ENCODE measurements at regions not wholly inside any gene's neighbourhood (a gene's known extent, or its start where the extent isn't known, plus 50 kb on each side); places are given as distances from the start of the nearest gene placed in this dataset.

DNA sequence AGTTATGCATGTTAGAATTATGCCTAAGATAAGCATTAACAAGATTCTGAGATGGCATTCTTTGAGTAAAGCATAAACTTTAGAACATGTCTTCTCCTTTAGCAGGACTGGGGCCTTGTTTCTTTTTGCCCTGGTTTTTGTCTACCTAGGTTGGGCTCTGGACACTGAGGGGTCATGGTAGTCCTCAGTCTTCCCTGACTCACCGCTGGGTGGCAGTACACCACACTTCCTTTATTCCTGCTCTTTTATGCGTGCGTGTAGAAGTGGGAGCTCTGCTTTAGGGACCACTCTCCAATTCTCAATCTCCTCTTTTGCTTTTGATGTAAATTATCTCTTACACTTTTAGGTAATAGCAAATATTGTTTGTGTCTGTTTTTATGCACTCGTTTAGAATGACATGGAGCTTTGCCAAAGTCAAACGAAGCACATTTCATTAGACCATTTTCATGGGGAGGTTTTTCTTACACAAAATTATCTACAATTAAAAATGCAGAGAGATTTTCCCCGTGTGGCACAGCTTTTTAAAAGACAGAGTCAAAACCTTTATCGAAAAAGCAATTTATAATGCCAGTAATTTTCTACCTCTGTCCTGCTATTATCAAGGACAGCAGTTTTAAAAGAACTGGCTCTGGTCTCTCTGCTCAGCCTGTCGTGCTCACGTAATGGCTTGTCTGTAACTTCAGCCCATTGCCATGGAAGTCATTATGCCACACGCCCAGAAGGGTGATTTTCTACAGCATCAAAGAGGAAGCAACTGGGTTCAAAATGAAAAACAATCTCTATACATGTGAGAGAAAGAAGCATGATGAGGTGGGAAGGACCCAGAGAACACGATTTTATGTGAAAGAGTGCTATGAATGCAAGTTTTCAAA is 413.9 kb downstream of the COG6 start:
- no peaks in the 10 kb centered on the region for H3K27me3 ChIP-seq (ENCODE audit: control insufficient read depth, insufficient read depth, low read length)
- no peak overlapping the region for H3K4me3 ChIP-seq (ENCODE audit: low read depth, low read length)
- ChIA-PET POLR2A (no interaction called here), CTCF (interaction anchor here (0.6 to 5.8 kb wide), 33 partner anchors 8 to 708 kb away, joined by 3 to 105 read pairs (median 4); no protein-coding TSS in a partner anchor)
- peak; percentile 85 for TF ChIP-seq CTCF (IDR thresholded peaks at IDR 0.05; ENCODE audit: insufficient read depth, low read depth, low read length)
- no peaks in the 10 kb centered on the region for H3K36me3 ChIP-seq (ENCODE audit: control insufficient read depth, insufficient read depth, low read length)
- no peak for DNase-seq (ENCODE audit: low read depth)

DNA sequence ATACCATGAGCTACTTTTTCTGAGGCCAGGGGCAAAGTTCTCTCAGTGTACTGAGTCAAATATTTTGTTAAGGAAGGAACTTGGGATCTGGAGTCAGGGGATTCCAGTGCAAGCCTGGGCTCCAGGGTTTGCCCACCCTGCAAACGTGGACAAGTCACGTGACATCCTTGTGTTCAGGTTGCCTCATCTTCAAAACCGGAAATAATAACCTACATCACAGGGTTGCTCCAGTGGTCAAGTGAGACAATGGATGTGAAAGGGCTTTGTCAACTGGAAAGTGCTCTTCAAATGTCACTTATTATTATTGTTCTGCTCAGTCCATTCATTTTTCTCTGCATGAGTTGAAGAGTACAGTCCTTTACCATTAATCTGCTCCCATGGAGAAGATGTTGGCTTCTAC is 414.9 kb downstream of the COG6 start:
- CTCF ChIA-PET = interaction anchor here (1.1 to 5.8 kb wide), 6 partner anchors 9 to 609 kb away, joined by 3 to 105 read pairs (median 7); no protein-coding TSS in a partner anchor
- no peak for TF ChIP-seq CTCF (IDR thresholded peaks at IDR 0.05; ENCODE audit: insufficient read depth, low read depth, low read length)
- POLR2A ChIA-PET = no interaction called here

GRCh38 chr13:40072663-40073120 is 417.2 kb downstream of the COG6 start:
- TF ChIP-seq CTCF (IDR thresholded peaks at IDR 0.05; ENCODE audit: insufficient read depth, low read depth, low read length) = no peak
- ChIA-PET CTCF (interaction anchor here (0.6 kb wide), 1 partner anchor 334 kb away, joined by 3 read pairs; no protein-coding TSS in a partner anchor), POLR2A (no interaction called here)
- no peak for DNase-seq (ENCODE audit: low read depth)
- Histone ChIP-seq H3K36me3 (ENCODE audit: control insufficient read depth, insufficient read depth, low read length) (no peaks in the 10 kb centered on the region), H3K27me3 (ENCODE audit: control insufficient read depth, insufficient read depth, low read length) (no peaks in the 10 kb centered on the region), H3K4me3 (ENCODE audit: low read depth, low read length) (no peak overlapping the region)

More for the DNA sequence above, 414.9 kb downstream of the COG6 start:
- DNase-seq (ENCODE audit: low read depth) = no peak
- no peaks in the 10 kb centered on the region for H3K27me3 ChIP-seq (ENCODE audit: control insufficient read depth, insufficient read depth, low read length)
- H3K36me3 ChIP-seq (ENCODE audit: control insufficient read depth, insufficient read depth, low read length) = no peaks in the 10 kb centered on the region
- H3K4me3 ChIP-seq (ENCODE audit: low read depth, low read length) = no peak overlapping the region

DNA sequence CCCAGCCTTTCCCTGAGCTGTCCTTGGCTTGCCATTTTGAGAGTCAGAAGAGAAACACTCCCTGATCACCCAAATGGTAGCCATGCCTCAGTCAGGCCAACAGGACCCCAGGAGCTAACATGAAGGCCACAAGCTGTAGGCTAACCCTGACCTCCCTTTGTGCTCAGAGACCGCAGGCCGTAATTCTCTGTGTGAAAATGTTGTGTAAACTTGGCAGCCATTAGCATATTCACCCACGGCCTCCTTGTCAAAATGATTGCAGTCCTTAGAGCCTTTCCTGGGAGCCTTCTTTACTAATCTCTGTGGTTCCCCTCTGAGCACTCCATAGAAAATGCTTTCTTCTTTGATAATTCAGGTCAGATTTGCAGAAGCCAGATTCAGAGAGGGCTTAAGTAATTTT is 418.9 kb downstream of the COG6 start:
- no peaks in the 10 kb centered on the region for H3K36me3 ChIP-seq (ENCODE audit: control insufficient read depth, insufficient read depth, low read length)
- no peak for DNase-seq (ENCODE audit: low read depth)
- H3K27me3 ChIP-seq (ENCODE audit: control insufficient read depth, insufficient read depth, low read length) = no peaks in the 10 kb centered on the region
- ChIA-PET POLR2A (no interaction called here), CTCF (interaction anchor here (0.8 to 1.0 kb wide), 4 partner anchors 10 to 619 kb away, joined by 3 read pairs; no protein-coding TSS in a partner anchor)
- no peak for TF ChIP-seq CTCF (IDR thresholded peaks at IDR 0.05; ENCODE audit: insufficient read depth, low read depth, low read length)
- H3K4me3 ChIP-seq (ENCODE audit: low read depth, low read length) = no peak overlapping the region

DNA sequence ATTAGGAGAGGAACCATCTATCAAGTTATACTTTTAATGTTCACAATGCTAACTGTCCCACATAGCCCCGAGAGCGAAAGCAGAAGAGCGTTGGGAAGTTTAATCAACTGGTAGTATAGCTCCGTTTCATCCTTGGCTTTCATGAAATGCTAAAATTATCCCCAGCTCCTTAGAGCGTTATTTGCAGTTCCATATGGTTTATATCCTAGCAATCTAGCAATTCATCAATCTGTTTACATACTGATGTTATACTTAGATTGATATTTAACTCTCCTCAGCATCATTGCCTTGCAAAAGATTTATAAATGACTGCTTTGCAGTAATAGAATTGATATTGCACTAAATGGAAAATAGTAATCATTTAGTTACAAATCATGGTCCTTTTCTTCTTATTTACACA is 419.8 kb downstream of the COG6 start:
- no peaks in the 10 kb centered on the region for H3K27me3 ChIP-seq (ENCODE audit: control insufficient read depth, insufficient read depth, low read length)
- H3K4me3 ChIP-seq (ENCODE audit: low read depth, low read length) = no peak overlapping the region
- POLR2A ChIA-PET = no interaction called here
- no peaks in the 10 kb centered on the region for H3K36me3 ChIP-seq (ENCODE audit: control insufficient read depth, insufficient read depth, low read length)
- CTCF ChIA-PET = interaction anchor here (0.6 to 1.3 kb wide), 3 partner anchors 9 to 942 kb away, joined by 3 to 4 read pairs (median 3); no protein-coding TSS in a partner anchor
- no peak for TF ChIP-seq CTCF (IDR thresholded peaks at IDR 0.05; ENCODE audit: insufficient read depth, low read depth, low read length)
- DNase-seq (ENCODE audit: low read depth) = no peak
